SK-N-SH treated with all-trans-retinoic acid at 6 μM for 48 hours (cell line): ENCODE measurements at regions not wholly inside any gene's neighbourhood (a gene's known extent, or its start where the extent isn't known, plus 50 kb on each side); places are given as distances from the start of the nearest gene placed in this dataset.

Experiments used
- ATAC-seq: fragments of 200-7000 bp; cut with Tn5 transposase; 3 replicates; pipeline ENCODE4 v1.9.1; 2020; ENCODE audit warnings: mild to moderate bottlenecking, moderate library complexity
- ARNTL ChIP-seq: fragments of 450-650 bp; formaldehyde crosslinking; IDR thresholded peaks from 2 replicates; pipeline ENCODE4 v1.5.0; 2020; ENCODE audit warnings: low read depth, mild to moderate bottlenecking, moderate library complexity, borderline replicate concordance
- BACH2 ChIP-seq: fragments of 250-450 bp; sonication (Bioruptor Pico); IDR thresholded peaks from 2 replicates; pipeline ENCODE4 v1.9.0; 2021; ENCODE audit warnings: mild to moderate bottlenecking, borderline replicate concordance
- CSDC2 ChIP-seq: fragments of 250-450 bp; sonication (Bioruptor Pico); IDR thresholded peaks from 2 replicates; pipeline ENCODE4 v1.5.0; 2020; ENCODE audit warnings: mild to moderate bottlenecking, moderate library complexity
- ESRRG ChIP-seq: fragments of 250-450 bp; sonication (Bioruptor Pico); IDR thresholded peaks from 2 replicates; pipeline ENCODE4 v1.6.1; 2021; ENCODE audit warnings: mild to moderate bottlenecking
- GLIS3 ChIP-seq: fragments of 250-450 bp; sonication (Bioruptor Pico); IDR thresholded peaks from 2 replicates; pipeline ENCODE4 v1.5.0; 2020; ENCODE audit warnings: mild to moderate bottlenecking, moderate library complexity
- ISL1 ChIP-seq: fragments of 250-450 bp; sonication (Bioruptor Pico); IDR thresholded peaks from 2 replicates; pipeline ENCODE4 v2.1.2; 2022; ENCODE audit warnings: mild to moderate bottlenecking, moderate library complexity
- OSR1 ChIP-seq: fragments of 250-450 bp; sonication (Bioruptor Pico); IDR thresholded peaks from 2 replicates; pipeline ENCODE4 v1.8.0; 2022; ENCODE audit warnings: moderate library complexity, mild to moderate bottlenecking, inconsistent platforms
- PPARA ChIP-seq: fragments of 250-450 bp; sonication (Bioruptor Pico); IDR thresholded peaks from 2 replicates; pipeline ENCODE4 v1.5.0; 2020; ENCODE audit warnings: mild to moderate bottlenecking, borderline replicate concordance
- RARB ChIP-seq: fragments of 250-450 bp; sonication (Bioruptor Pico); IDR thresholded peaks from 2 replicates; pipeline ENCODE4 v1.8.0; 2021; ENCODE audit warnings: mild to moderate bottlenecking, moderate library complexity
- SNAI2 ChIP-seq: fragments of 250-450 bp; sonication (Bioruptor Pico); IDR thresholded peaks from 2 replicates; pipeline ENCODE4 v1.5.0; 2020; ENCODE audit warnings: mild to moderate bottlenecking, moderate library complexity
- TOX ChIP-seq: fragments of 250-450 bp; sonication (Bioruptor Pico); IDR thresholded peaks from 2 replicates; pipeline ENCODE4 v1.8.0; 2021; ENCODE audit warnings: mild to moderate bottlenecking, moderate library complexity, borderline replicate concordance
- ZC3H10 ChIP-seq: fragments of 250-450 bp; sonication (Bioruptor Pico); IDR thresholded peaks from 2 replicates; pipeline ENCODE4 v1.5.1; 2021; ENCODE audit warnings: mild to moderate bottlenecking, moderate library complexity
- ZFP3 ChIP-seq: fragments of 250-450 bp; sonication (Bioruptor Pico); IDR thresholded peaks from 2 replicates; pipeline ENCODE4 v1.5.0; 2020; ENCODE audit warnings: mild to moderate bottlenecking, moderate library complexity
- ZFP30 ChIP-seq: fragments of 450-650 bp; formaldehyde crosslinking; IDR thresholded peaks from 2 replicates; pipeline ENCODE4 v1.5.0; 2022; ENCODE audit warnings: mild to moderate bottlenecking, moderate library complexity
- ZNF565 ChIP-seq: fragments of 450-650 bp; formaldehyde crosslinking; conservative IDR thresholded peaks from 2 replicates; pipeline ENCODE4 v1.5.0; 2020; ENCODE audit warnings: low read depth, mild to moderate bottlenecking, moderate library complexity
- ZNF8 ChIP-seq: fragments of 450-650 bp; formaldehyde crosslinking; IDR thresholded peaks from 2 replicates; pipeline ENCODE4 v1.5.0; 2020; ENCODE audit warnings: mild to moderate bottlenecking, moderate library complexity
- TF ChIP-seq, protein P1 (sequence below): fragments of 250-450 bp; sonication (Bioruptor Pico); IDR thresholded peaks from 2 replicates; pipeline ENCODE4 v1.8.0; 2020; ENCODE audit warnings: mild to moderate bottlenecking, moderate library complexity, borderline replicate concordance
- TF ChIP-seq, protein P2 (sequence below): fragments of 250-450 bp; sonication (Bioruptor Pico); IDR thresholded peaks from 2 replicates; pipeline ENCODE4 v1.5.0; 2020; ENCODE audit warnings: mild to moderate bottlenecking, moderate library complexity
- TF ChIP-seq, protein P3 (sequence below): fragments of 250-450 bp; sonication (Bioruptor Pico); IDR thresholded peaks from 2 replicates; pipeline ENCODE4 v1.8.0; 2021; ENCODE audit warnings: low read depth, mild to moderate bottlenecking, moderate library complexity, borderline replicate concordance
- TF ChIP-seq, protein P4 (sequence below): fragments of 250-450 bp; sonication (Bioruptor Pico); IDR thresholded peaks from 2 replicates; pipeline ENCODE4 v1.5.1; 2020; ENCODE audit warnings: low read depth, mild to moderate bottlenecking, moderate library complexity
- TF ChIP-seq, protein P5 (sequence below): fragments of 250-450 bp; sonication (Bioruptor Pico); IDR thresholded peaks from 2 replicates; pipeline ENCODE4 v1.5.1; 2021; ENCODE audit warnings: mild to moderate bottlenecking, moderate library complexity

DNA sequence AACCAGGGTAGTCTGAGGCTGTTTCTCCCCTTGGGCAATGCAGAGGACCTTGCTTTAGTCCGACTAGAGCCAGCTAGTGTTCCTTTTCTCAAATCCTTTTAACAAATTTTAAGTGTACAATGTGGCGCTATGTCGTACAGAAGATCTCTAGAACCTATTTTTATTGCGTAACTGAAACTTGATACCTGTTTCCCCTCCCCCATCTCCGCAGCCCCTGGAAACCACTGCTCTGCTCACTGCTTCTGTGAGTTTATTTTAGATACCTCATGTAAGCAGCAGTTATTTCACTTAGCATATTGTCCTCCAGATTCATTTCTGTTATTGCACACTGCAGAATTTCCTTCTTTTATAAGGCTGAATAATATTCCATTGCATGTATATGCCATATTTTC, 1092.3 kb downstream of the AACS start:
- no peak for ATAC-seq
- no peak for TF ChIP-seq ISL1
- TF ChIP-seq ZNF8, result no peak
- no peak for TF ChIP-seq ZNF565 (CRISPR knock-in tag)
- no peak for TF ChIP-seq ESRRG

DNA sequence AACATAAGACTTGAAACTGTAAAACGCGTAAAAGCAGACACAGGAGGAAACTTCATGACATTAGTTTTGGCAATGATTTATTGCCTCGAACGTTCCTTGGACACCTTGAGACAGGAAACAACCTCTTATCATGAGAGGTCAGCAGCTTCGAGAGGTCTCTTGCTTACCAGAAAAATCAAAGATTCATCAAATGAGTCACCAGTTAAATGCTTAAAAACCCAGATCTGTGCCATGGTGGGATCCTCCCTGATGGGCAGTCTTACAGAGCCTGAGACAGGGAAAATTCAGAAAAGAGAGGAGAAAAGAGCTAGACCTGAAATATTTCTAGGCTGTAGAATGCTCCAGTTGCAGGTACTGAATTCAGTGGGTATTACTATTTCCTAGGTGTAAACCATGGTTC, 1093.9 kb downstream of the AACS start:
- TF ChIP-seq ZC3H10 (CRISPR knock-in tag), result no peak
- no peak for TF ChIP-seq ISL1
- TF ChIP-seq ZNF565 (CRISPR knock-in tag), result no peak
- TF ChIP-seq BACH2 (CRISPR knock-in tag), result no peak
- no peak for TF ChIP-seq TOX (CRISPR knock-in tag)
- TF ChIP-seq ZFP3, result no peak
- TF ChIP-seq ESRRG, result no peak
- no peak for TF ChIP-seq OSR1
- no peak for TF ChIP-seq ARNTL (CRISPR knock-in tag)
- TF ChIP-seq, protein P1, sequence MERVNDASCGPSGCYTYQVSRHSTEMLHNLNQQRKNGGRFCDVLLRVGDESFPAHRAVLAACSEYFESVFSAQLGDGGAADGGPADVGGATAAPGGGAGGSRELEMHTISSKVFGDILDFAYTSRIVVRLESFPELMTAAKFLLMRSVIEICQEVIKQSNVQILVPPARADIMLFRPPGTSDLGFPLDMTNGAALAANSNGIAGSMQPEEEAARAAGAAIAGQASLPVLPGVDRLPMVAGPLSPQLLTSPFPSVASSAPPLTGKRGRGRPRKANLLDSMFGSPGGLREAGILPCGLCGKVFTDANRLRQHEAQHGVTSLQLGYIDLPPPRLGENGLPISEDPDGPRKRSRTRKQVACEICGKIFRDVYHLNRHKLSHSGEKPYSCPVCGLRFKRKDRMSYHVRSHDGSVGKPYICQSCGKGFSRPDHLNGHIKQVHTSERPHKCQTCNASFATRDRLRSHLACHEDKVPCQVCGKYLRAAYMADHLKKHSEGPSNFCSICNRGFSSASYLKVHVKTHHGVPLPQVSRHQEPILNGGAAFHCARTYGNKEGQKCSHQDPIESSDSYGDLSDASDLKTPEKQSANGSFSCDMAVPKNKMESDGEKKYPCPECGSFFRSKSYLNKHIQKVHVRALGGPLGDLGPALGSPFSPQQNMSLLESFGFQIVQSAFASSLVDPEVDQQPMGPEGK (CRISPR knock-in tag), result no peak
- TF ChIP-seq ZFP30, result no peak
- no peak for TF ChIP-seq CSDC2 (CRISPR knock-in tag)
- TF ChIP-seq, protein P2, sequence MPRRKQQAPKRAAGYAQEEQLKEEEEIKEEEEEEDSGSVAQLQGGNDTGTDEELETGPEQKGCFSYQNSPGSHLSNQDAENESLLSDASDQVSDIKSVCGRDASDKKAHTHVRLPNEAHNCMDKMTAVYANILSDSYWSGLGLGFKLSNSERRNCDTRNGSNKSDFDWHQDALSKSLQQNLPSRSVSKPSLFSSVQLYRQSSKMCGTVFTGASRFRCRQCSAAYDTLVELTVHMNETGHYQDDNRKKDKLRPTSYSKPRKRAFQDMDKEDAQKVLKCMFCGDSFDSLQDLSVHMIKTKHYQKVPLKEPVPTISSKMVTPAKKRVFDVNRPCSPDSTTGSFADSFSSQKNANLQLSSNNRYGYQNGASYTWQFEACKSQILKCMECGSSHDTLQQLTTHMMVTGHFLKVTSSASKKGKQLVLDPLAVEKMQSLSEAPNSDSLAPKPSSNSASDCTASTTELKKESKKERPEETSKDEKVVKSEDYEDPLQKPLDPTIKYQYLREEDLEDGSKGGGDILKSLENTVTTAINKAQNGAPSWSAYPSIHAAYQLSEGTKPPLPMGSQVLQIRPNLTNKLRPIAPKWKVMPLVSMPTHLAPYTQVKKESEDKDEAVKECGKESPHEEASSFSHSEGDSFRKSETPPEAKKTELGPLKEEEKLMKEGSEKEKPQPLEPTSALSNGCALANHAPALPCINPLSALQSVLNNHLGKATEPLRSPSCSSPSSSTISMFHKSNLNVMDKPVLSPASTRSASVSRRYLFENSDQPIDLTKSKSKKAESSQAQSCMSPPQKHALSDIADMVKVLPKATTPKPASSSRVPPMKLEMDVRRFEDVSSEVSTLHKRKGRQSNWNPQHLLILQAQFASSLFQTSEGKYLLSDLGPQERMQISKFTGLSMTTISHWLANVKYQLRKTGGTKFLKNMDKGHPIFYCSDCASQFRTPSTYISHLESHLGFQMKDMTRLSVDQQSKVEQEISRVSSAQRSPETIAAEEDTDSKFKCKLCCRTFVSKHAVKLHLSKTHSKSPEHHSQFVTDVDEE (CRISPR knock-in tag), result no peak
- TF ChIP-seq, protein P3, sequence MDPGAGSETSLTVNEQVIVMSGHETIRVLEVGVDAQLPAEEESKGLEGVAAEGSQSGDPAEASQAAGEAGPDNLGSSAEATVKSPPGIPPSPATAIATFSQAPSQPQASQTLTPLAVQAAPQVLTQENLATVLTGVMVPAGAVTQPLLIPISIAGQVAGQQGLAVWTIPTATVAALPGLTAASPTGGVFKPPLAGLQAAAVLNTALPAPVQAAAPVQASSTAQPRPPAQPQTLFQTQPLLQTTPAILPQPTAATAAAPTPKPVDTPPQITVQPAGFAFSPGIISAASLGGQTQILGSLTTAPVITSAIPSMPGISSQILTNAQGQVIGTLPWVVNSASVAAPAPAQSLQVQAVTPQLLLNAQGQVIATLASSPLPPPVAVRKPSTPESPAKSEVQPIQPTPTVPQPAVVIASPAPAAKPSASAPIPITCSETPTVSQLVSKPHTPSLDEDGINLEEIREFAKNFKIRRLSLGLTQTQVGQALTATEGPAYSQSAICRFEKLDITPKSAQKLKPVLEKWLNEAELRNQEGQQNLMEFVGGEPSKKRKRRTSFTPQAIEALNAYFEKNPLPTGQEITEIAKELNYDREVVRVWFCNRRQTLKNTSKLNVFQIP (CRISPR knock-in tag), result no peak
- no peak for TF ChIP-seq SNAI2
- TF ChIP-seq, protein P4, sequence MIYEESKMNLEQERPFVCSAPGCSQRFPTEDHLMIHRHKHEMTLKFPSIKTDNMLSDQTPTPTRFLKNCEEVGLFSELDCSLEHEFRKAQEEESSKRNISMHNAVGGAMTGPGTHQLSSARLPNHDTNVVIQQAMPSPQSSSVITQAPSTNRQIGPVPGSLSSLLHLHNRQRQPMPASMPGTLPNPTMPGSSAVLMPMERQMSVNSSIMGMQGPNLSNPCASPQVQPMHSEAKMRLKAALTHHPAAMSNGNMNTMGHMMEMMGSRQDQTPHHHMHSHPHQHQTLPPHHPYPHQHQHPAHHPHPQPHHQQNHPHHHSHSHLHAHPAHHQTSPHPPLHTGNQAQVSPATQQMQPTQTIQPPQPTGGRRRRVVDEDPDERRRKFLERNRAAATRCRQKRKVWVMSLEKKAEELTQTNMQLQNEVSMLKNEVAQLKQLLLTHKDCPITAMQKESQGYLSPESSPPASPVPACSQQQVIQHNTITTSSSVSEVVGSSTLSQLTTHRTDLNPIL (CRISPR knock-in tag), result no peak
- TF ChIP-seq, protein P5, sequence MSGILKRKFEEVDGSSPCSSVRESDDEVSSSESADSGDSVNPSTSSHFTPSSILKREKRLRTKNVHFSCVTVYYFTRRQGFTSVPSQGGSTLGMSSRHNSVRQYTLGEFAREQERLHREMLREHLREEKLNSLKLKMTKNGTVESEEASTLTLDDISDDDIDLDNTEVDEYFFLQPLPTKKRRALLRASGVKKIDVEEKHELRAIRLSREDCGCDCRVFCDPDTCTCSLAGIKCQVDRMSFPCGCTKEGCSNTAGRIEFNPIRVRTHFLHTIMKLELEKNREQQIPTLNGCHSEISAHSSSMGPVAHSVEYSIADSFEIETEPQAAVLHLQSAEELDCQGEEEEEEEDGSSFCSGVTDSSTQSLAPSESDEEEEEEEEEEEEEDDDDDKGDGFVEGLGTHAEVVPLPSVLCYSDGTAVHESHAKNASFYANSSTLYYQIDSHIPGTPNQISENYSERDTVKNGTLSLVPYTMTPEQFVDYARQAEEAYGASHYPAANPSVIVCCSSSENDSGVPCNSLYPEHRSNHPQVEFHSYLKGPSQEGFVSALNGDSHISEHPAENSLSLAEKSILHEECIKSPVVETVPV (CRISPR knock-in tag), result no peak
- TF ChIP-seq GLIS3 (CRISPR knock-in tag), result no peak

DNA sequence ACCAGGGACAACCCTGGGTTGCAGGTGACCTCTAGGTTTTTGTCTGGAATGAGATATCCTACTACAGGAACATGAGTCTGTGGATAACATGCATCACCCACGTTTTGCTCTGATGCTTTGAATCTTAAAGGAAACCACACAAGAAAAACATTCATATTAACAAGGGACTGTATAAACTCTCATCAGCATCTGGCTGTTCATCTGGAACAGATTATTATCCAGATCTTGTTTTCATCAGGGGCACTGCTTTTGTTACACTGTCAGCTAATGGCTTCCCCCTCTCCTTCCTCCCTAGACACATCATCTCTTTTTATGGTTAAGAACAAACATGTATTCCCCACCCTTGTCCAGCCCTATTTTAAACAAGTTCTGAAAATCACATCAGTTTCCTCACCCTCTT, 1095.7 kb downstream of the AACS start:
- peak; percentile 67 for ATAC-seq
- TF ChIP-seq ZNF565 (CRISPR knock-in tag) (no peak), PPARA (CRISPR knock-in tag) (no peak), ARNTL (CRISPR knock-in tag) (no peak), ZFP30 (no peak), ZFP3 (no peak), TOX (CRISPR knock-in tag) (no peak), CSDC2 (CRISPR knock-in tag) (no peak), RARB (CRISPR knock-in tag) (no peak), ISL1 (no peak), OSR1 (no peak)
- TF ChIP-seq, protein P5 (CRISPR knock-in tag), result no peak
- TF ChIP-seq, protein P4 (CRISPR knock-in tag), result no peak
- TF ChIP-seq, protein P1 (CRISPR knock-in tag), result no peak
- TF ChIP-seq, protein P3 (CRISPR knock-in tag), result no peak

More for the DNA sequence above, 1093.9 kb downstream of the AACS start:
- no peak for ATAC-seq
